K562 (cell line): ENCODE measurements at regions not wholly inside any gene's neighbourhood (a gene's known extent, or its start where the extent isn't known, plus 50 kb on each side); places are given as distances from the start of the nearest gene placed in this dataset.

ENCODE experiments used
- ATAC-seq: fragments of 200-7000 bp; cut with Tn5 transposase; 3 replicates; pipeline ENCODE4 v1.9.1; 2020; ENCODE audit warnings: moderate library complexity
- BruUV-seq: library from RNA; stranded (reverse); fragments of 400-500 nt; replicated peaks from 2 replicates; lab custom pipeline; 2021; lab: Mats Ljungman, UMichigan
- CTCF ChIA-PET: fragments of 300-600 bp; formaldehyde crosslinking; extraction: SDS; loops from one replicate; lab custom pipeline; 2021; ENCODE audit warnings: low intra/inter-chr PET ratio; lab: Yijun Ruan, JAX
- POLR2A ChIA-PET: fragments of 300-600, 350-650 bp; sonication (Branson Sonifier 250); formaldehyde crosslinking; extraction: SDS; loops from one replicate; lab custom pipeline; 2021; ENCODE audit warnings: antibody characterized with exemption, inconsistent platforms; lab: Yijun Ruan, JAX
- DNase-seq, 4 experiments: peaks; one replicate each; pipeline versions ENCODE4 v3.0.0 to v3.0.0-alpha.2; 2011 to 2018; ENCODE audit warnings: low spot score in 3 of 4, mixed read lengths in 3 of 4; ENCODE audit errors: extremely low read depth in 1 of 4
- FAIRE-seq: peaks from 2 replicates; lab custom pipeline; 2011; peaks lifted over from hg19 to GRCh38; lab: Jason Lieb, UNC
- H2AFZ ChIP-seq: 2 replicates; pipeline ENCODE4 v1.6.0; 2011; ENCODE audit warnings: low read depth, low read length, control low read depth, inconsistent platforms
- H3K27ac ChIP-seq: fragments of 200-600 bp; 3 replicates; pipeline ENCODE4 v1.8.0; 2011; ENCODE audit warnings: low read depth, mild to moderate bottlenecking, control low read depth, inconsistent platforms, low read length, moderate library complexity, mixed read lengths; ENCODE audit errors: extremely low read depth
- H3K27me3 ChIP-seq, 2 experiments: fragments of 300-600 bp in 1 of 2; 2 replicates in 1 of 2; 3 replicates in 1 of 2; pipeline versions ENCODE4 v1.6.0 to v1.8.0; 2011; ENCODE audit warnings: inconsistent platforms in 2 of 2, low read length in 2 of 2, mild to moderate bottlenecking in 1 of 2, mixed read lengths in 1 of 2, moderate library complexity in 1 of 2; ENCODE audit not compliant: control insufficient read depth in 2 of 2, insufficient read depth in 2 of 2
- H3K36me3 ChIP-seq: fragments of 300-600 bp; 3 replicates; pipeline ENCODE4 v1.8.0; 2011; ENCODE audit warnings: mild to moderate bottlenecking, low read length, inconsistent platforms; ENCODE audit not compliant: control insufficient read depth, insufficient read depth
- H3K4me1 ChIP-seq, 2 experiments: fragments of 200-600 bp in 1 of 2; replicated peaks in 1 of 2; 2 replicates in 1 of 2; 3 replicates in 1 of 2; pipeline versions ENCODE4 v1.5.1 to v1.8.0; 2011; ENCODE audit warnings: inconsistent platforms in 2 of 2, low read length in 2 of 2, mild to moderate bottlenecking in 1 of 2, mixed read lengths in 1 of 2, moderate library complexity in 1 of 2; ENCODE audit not compliant: control insufficient read depth in 2 of 2, insufficient read depth in 2 of 2
- H3K4me2 ChIP-seq: 2 replicates; pipeline ENCODE4 v1.6.1; 2011; ENCODE audit warnings: low read length, control low read depth, inconsistent platforms, mixed read lengths; ENCODE audit not compliant: insufficient read depth
- H3K4me3 ChIP-seq: fragments of 200-600 bp; sonication (generic), shearing (Covaris generic); 2 replicates; pipeline ENCODE4 v1.5.1; 2016; ENCODE audit warnings: control low read depth, inconsistent platforms
- H3K79me2 ChIP-seq: fragments of 200-600 bp; 3 replicates; pipeline ENCODE4 v1.8.0; 2011; ENCODE audit warnings: low read length, inconsistent platforms; ENCODE audit not compliant: control insufficient read depth, insufficient read depth
- H3K9ac ChIP-seq, 2 experiments: 2 replicates each; pipeline versions ENCODE4 v1.6.0 to v1.6.1; 2011; ENCODE audit warnings: low read depth in 2 of 2, low read length in 2 of 2, control low read depth in 1 of 2, inconsistent platforms in 1 of 2, mild to moderate bottlenecking in 1 of 2, mixed read lengths in 1 of 2; ENCODE audit not compliant: insufficient read depth in 1 of 2
- H3K9me1 ChIP-seq: one replicate; pipeline ENCODE4 v1.6.0; 2011; ENCODE audit warnings: inconsistent platforms, mild to moderate bottlenecking, low read length, moderate library complexity; ENCODE audit not compliant: control insufficient read depth, insufficient read depth
- H3K9me3 ChIP-seq: replicated peaks from 2 replicates; pipeline ENCODE4 v1.5.1; 2011; ENCODE audit warnings: low read depth, low read length, inconsistent platforms; ENCODE audit not compliant: control insufficient read depth, insufficient read depth
- H4K20me1 ChIP-seq: replicated peaks from 2 replicates; pipeline ENCODE4 v1.6.1; 2011; ENCODE audit warnings: low read length, inconsistent platforms, mixed read lengths; ENCODE audit not compliant: control insufficient read depth, insufficient read depth
- CHD1 ChIP-seq: fragments of 200-600 bp; sonication (generic); IDR thresholded peaks from one replicate; pipeline ENCODE4 v1.6.1; 2012; ENCODE audit warnings: mild to moderate bottlenecking, moderate library complexity, low read length, inconsistent platforms
- HDGF ChIP-seq: fragments of 450-650 bp; IDR thresholded peaks from 2 replicates; pipeline ENCODE4 v1.6.1; 2016
- SREBF1 ChIP-seq: fragments of 150-350 bp; IDR thresholded peaks from 2 replicates; pipeline ENCODE4 v1.6.1; 2014; ENCODE audit warnings: antibody characterized with exemption, low read depth, low read length, borderline replicate concordance
- WGBS: fragments of 100-300 bp; shearing (Covaris generic); methylation state at CpG from one replicate; pipeline ENCODE4 v1.1.6; 2016; ENCODE audit warnings: low coverage, mixed read lengths; ENCODE audit not compliant: insufficient coverage; ENCODE audit errors: missing lambda C conversion rate; 5-methylcytosine and 5-hydroxymethylcytosine counted together
- in situ Hi-C: fragments of 300-500 bp; cut with MboI; formaldehyde crosslinking; loops from 4 replicates; pipeline ENCODE4 v1.15.0; 2018; ENCODE audit warnings: inconsistent platforms, mixed read lengths
- intact Hi-C: fragments of 100-400 bp; cut with micrococcal nuclease; formaldehyde crosslinking; loops from 2 replicates; pipeline ENCODE4 v1.14.2; 2022
- TF ChIP-seq, protein P1 (sequence below), 2 experiments: fragments of 250-450 bp in 1 of 2; fragments of 450-650 bp in 1 of 2; sonication (Bioruptor Pico) in 1 of 2; IDR thresholded peaks; 2 replicates each; pipeline versions ENCODE4 v1.6.1 to v1.8.0; 2016 to 2021; ENCODE audit warnings: mild to moderate bottlenecking in 2 of 2, moderate library complexity in 2 of 2, missing compliant biosample characterization in 1 of 2, missing genetic modification characterization in 1 of 2
- TF ChIP-seq, protein P2 (sequence below): fragments of 450-650 bp; IDR thresholded peaks from 2 replicates; pipeline ENCODE4 v1.7.0; 2016; ENCODE audit warnings: borderline replicate concordance

DNA sequence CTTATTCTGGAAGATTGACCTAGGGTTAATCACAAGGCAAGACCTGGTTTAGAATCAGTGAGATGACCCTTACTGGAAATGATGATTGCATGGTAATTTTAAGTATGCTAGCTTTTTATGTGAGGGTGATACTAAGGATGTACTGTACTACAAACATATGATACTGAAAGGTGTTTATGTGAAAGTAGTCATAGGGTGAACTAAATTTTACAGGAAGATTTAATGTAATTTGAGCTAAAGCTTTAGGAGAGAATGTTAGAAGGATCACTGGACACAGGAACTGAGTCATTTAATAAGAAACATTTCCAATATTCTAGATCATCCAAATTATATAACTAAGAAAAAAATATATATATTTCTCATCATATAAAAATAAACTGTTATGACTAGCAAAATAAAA is 197.2 kb downstream of the COX7C start:
- Histone ChIP-seq H3K79me2 (no peaks in the 10 kb centered on the region), H3K4me1 (no peaks in the 10 kb centered on the region), H3K4me2 (no peak overlapping the region), H3K9ac (no peak overlapping the region), H2AFZ (no peak overlapping the region), H3K27me3 (no peaks in the 10 kb centered on the region), H3K36me3 (no peaks in the 10 kb centered on the region), H3K9me3 (no peaks in the 10 kb centered on the region), H3K4me3 (no peak overlapping the region), H3K27ac (no peak overlapping the region)
- intact Hi-C loops, result no loop called here
- FAIRE-seq (no peak), DNase-seq (no peak)
- POLR2A ChIA-PET, result no interaction called here
- in situ Hi-C loops, result no loop called here
- TF ChIP-seq HDGF, result no peak
- TF ChIP-seq, protein P1, sequence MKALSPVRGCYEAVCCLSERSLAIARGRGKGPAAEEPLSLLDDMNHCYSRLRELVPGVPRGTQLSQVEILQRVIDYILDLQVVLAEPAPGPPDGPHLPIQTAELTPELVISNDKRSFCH (CRISPR knock-in tag; IDR thresholded peaks at IDR 0.05), result no peak
- TF ChIP-seq, protein P1 (tag; IDR thresholded peaks at IDR 0.05), result no peak
- TF ChIP-seq, protein P2, sequence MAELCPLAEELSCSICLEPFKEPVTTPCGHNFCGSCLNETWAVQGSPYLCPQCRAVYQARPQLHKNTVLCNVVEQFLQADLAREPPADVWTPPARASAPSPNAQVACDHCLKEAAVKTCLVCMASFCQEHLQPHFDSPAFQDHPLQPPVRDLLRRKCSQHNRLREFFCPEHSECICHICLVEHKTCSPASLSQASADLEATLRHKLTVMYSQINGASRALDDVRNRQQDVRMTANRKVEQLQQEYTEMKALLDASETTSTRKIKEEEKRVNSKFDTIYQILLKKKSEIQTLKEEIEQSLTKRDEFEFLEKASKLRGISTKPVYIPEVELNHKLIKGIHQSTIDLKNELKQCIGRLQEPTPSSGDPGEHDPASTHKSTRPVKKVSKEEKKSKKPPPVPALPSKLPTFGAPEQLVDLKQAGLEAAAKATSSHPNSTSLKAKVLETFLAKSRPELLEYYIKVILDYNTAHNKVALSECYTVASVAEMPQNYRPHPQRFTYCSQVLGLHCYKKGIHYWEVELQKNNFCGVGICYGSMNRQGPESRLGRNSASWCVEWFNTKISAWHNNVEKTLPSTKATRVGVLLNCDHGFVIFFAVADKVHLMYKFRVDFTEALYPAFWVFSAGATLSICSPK, result no peak
- TF ChIP-seq, all 486 proteins: peak for 0
- no peaks in the 10 kb centered on the region for H3K9me1 ChIP-seq
- H4K20me1 ChIP-seq, result no peaks in the 10 kb centered on the region
- CTCF ChIA-PET, result no interaction called here
- ATAC-seq, result no peak
- no TSS peak for BruUV-seq

DNA sequence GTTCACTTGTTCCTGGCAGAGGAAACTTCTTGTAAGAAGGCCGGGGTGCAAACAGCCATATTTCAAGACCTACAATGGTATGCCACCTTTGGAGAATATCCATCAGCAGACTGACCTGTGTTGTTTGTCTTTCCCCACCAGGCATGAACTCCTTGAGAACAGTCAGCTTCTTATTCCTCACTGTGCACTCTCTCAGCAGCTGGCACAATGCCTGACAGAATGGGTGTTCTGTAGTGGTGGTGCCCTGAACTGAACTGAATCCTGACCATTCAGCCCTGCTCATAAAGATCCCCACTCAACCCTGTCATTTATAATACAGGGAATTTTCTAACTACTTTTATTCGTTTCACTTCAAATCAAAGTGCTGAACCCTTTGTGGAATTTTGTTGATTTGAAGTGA is 206.9 kb downstream of the COX7C start:
- H3K27me3 ChIP-seq, result no peaks in the 10 kb centered on the region
- no peaks in the 10 kb centered on the region for H3K9me3 ChIP-seq
- H3K27ac ChIP-seq, result no peak overlapping the region
- POLR2A ChIA-PET, result no interaction called here
- no peak for DNase-seq
- H3K4me2 ChIP-seq, result no peak overlapping the region
- no peaks in the 10 kb centered on the region for H4K20me1 ChIP-seq
- H3K36me3 ChIP-seq, result no peaks in the 10 kb centered on the region
- no peaks in the 10 kb centered on the region for H3K79me2 ChIP-seq
- no peak overlapping the region for H3K4me3 ChIP-seq
- BruUV-seq, result no TSS peak
- CTCF ChIA-PET, result no interaction called here
- 4% methylated on average over 2 of the region's 2 CpGs for WGBS
- FAIRE-seq, result no peak
- in situ Hi-C loops (no loop called here), intact Hi-C loops (no loop called here)
- no peaks in the 10 kb centered on the region for H3K4me1 ChIP-seq
- no peak overlapping the region for H3K9ac ChIP-seq
- no peak overlapping the region for H2AFZ ChIP-seq
- ATAC-seq, result no peak
- H3K9me1 ChIP-seq, result no peaks in the 10 kb centered on the region
- TF ChIP-seq CHD1, result no peak
- no peak for TF ChIP-seq SREBF1
